Panc1 (cell line): ENCODE measurements at regions not wholly inside any gene's neighbourhood (a gene's known extent, or its start where the extent isn't known, plus 50 kb on each side); places are given as distances from the start of the nearest gene placed in this dataset.

Experiments used
- ATAC-seq: fragments of 200-7000 bp; cut with Tn5 transposase; 2 replicates; pipeline ENCODE4 v1.9.1; 2020; ENCODE audit warnings: mild to moderate bottlenecking, moderate library complexity
- BruUV-seq: library from RNA; stranded (reverse); fragments of 400-500 nt; replicated peaks from 2 replicates; lab custom pipeline; 2021; lab: Mats Ljungman, UMichigan
- CTCF ChIA-PET: fragments of 300-600 bp; sonication (Branson Sonifier 250); formaldehyde crosslinking; loops from one replicate; lab custom pipeline; 2022; ENCODE audit warnings: antibody characterized with exemption; lab: Charles Lee
- POLR2A ChIA-PET: fragments of 300-600 bp; sonication (Branson Sonifier 250); formaldehyde crosslinking; loops from one replicate; lab custom pipeline; 2022; ENCODE audit warnings: antibody characterized with exemption; lab: Charles Lee
- DNase-seq: peaks from one replicate; pipeline ENCODE4 v3.0.0-alpha.2; 2010; ENCODE audit warnings: low read depth, low spot score
- H3K27ac ChIP-seq: 2 replicates; pipeline ENCODE4 v1.5.1; 2011; ENCODE audit warnings: mild to moderate bottlenecking, low read length, inconsistent platforms
- H3K27me3 ChIP-seq: fragments of 200-500 bp; sonication (Bioruptor generic); 2 replicates; pipeline ENCODE4 v1.6.0; 2014; ENCODE audit warnings: low read length, inconsistent platforms; ENCODE audit not compliant: control insufficient read depth, insufficient read depth
- H3K36me3 ChIP-seq: fragments of 200-500 bp; sonication (Bioruptor generic); 2 replicates; pipeline ENCODE4 v1.5.1; 2014; ENCODE audit warnings: inconsistent platforms, mild to moderate bottlenecking, low read length, moderate library complexity; ENCODE audit not compliant: control insufficient read depth, insufficient read depth
- H3K4me1 ChIP-seq: 2 replicates; pipeline ENCODE4 v1.5.1; 2011; ENCODE audit warnings: inconsistent platforms, mild to moderate bottlenecking, low read length, moderate library complexity; ENCODE audit not compliant: control insufficient read depth, insufficient read depth
- H3K4me3 ChIP-seq, 2 experiments: 2 replicates each; pipeline ENCODE4 v1.5.1; 2011 to 2012; ENCODE audit warnings: low read depth in 2 of 2, low read length in 2 of 2, mild to moderate bottlenecking in 2 of 2, inconsistent platforms in 1 of 2, moderate library complexity in 1 of 2
- H3K9me3 ChIP-seq: fragments of 200-500 bp; sonication (Bioruptor generic); 2 replicates; pipeline ENCODE4 v1.5.1; 2014; ENCODE audit warnings: low read depth, mild to moderate bottlenecking, inconsistent platforms, low read length, moderate library complexity; ENCODE audit not compliant: control insufficient read depth, insufficient read depth
- CTCF ChIP-seq: fragments of 450-650 bp; IDR thresholded peaks from 2 replicates; pipeline ENCODE4 v1.5.1; 2017; ENCODE audit warnings: mild to moderate bottlenecking
- POLR2AphosphoS5 ChIP-seq: IDR thresholded peaks from 2 replicates; pipeline ENCODE4 v1.6.1; 2012; ENCODE audit warnings: mild to moderate bottlenecking, low read depth, low read length, moderate library complexity
- SIN3A ChIP-seq: IDR thresholded peaks from 2 replicates; pipeline ENCODE4 v1.6.1; 2012; ENCODE audit warnings: low read depth, mild to moderate bottlenecking, low read length, moderate library complexity, borderline replicate concordance; ENCODE audit not compliant: insufficient read depth
- TCF7L2 ChIP-seq: IDR thresholded peaks from 2 replicates; pipeline ENCODE4 v1.6.1; 2011; ENCODE audit warnings: mild to moderate bottlenecking, low read depth, low read length, inconsistent platforms
- in situ Hi-C: cut with HindIII; loops from 2 replicates; pipeline ENCODE4 v1.10.0; 2016; ENCODE audit warnings: low sequenced_read_pairs, low pct_unique_long_range_greater_than_20kb
- intact Hi-C: fragments of 100-400 bp; cut with micrococcal nuclease; formaldehyde crosslinking; loops from one replicate; pipeline ENCODE4 v1.10.0; 2022; ENCODE audit not compliant: unreplicated experiment
- TF ChIP-seq, protein P1 (sequence below), 2 experiments: IDR thresholded peaks; 2 replicates each; pipeline ENCODE4 v1.6.1; 2011 to 2012; ENCODE audit warnings: low read depth in 2 of 2, control low read depth in 1 of 2, low read length in 1 of 2, mild to moderate bottlenecking in 1 of 2, moderate library complexity in 1 of 2; ENCODE audit not compliant: insufficient read depth in 1 of 2

GRCh38 chr6:163841326-163841725, 426.8 kb downstream of the QKI start:
- DNase-seq (no peak), ATAC-seq (no peak)
- Histone ChIP-seq H3K27me3 (no peaks in the 10 kb centered on the region), H3K4me3 (no peak overlapping the region), H3K27ac (no peak overlapping the region), H3K36me3 (no peaks in the 10 kb centered on the region; the same call in 1 of the 2 replicates), H3K9me3 (no peaks in the 10 kb centered on the region), H3K4me1 (0 out of 2 replicates have a peak, but pooled peaks cover 4% of the 10 kb centered on the region)
- ChIA-PET POLR2A (no interaction called here), CTCF (no interaction called here)
- intact Hi-C loops (no loop called here), in situ Hi-C loops (no loop called here)
- no TSS peak for BruUV-seq
- TF ChIP-seq POLR2AphosphoS5 (no peak), SIN3A (no peak), CTCF (no peak), TCF7L2 (no peak)
- TF ChIP-seq, protein P1, sequence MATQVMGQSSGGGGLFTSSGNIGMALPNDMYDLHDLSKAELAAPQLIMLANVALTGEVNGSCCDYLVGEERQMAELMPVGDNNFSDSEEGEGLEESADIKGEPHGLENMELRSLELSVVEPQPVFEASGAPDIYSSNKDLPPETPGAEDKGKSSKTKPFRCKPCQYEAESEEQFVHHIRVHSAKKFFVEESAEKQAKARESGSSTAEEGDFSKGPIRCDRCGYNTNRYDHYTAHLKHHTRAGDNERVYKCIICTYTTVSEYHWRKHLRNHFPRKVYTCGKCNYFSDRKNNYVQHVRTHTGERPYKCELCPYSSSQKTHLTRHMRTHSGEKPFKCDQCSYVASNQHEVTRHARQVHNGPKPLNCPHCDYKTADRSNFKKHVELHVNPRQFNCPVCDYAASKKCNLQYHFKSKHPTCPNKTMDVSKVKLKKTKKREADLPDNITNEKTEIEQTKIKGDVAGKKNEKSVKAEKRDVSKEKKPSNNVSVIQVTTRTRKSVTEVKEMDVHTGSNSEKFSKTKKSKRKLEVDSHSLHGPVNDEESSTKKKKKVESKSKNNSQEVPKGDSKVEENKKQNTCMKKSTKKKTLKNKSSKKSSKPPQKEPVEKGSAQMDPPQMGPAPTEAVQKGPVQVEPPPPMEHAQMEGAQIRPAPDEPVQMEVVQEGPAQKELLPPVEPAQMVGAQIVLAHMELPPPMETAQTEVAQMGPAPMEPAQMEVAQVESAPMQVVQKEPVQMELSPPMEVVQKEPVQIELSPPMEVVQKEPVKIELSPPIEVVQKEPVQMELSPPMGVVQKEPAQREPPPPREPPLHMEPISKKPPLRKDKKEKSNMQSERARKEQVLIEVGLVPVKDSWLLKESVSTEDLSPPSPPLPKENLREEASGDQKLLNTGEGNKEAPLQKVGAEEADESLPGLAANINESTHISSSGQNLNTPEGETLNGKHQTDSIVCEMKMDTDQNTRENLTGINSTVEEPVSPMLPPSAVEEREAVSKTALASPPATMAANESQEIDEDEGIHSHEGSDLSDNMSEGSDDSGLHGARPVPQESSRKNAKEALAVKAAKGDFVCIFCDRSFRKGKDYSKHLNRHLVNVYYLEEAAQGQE (IDR thresholded peaks at IDR 0.05; ENCODE audit: insufficient read depth in 1 of 2, low read depth in 2 of 2, low read length in 1 of 2) = no peak

DNA sequence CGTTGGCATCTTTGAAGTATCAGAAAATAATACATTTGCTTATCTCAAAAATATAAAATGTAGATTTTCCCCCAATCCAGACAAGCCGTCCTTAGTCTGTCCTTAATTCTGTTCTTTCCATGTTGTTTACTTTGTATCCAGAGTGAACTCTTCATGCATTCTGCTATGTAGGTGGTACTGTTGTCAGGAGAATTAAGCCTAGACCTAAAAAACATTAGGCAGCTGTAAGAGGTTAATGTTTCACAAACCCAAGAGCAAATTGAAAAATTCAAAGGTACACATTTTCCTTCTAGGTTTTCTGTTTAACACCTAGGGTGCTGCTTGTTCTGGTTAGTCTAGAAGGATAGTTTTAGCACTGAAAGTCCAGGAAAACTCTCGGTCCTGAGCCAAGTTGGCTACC, 426.4 kb downstream of the QKI start:
- ATAC-seq = no peak
- POLR2A ChIA-PET = no interaction called here
- H3K4me3 ChIP-seq = no peak overlapping the region

More for the DNA sequence above, 426.4 kb downstream of the QKI start:
- H3K9me3 ChIP-seq = no peaks in the 10 kb centered on the region
- DNase-seq = no peak
- BruUV-seq = no TSS peak
- in situ Hi-C loops (no loop called here), intact Hi-C loops (no loop called here)
- H3K27ac ChIP-seq = no peak overlapping the region
- CTCF ChIA-PET = no interaction called here
- H3K36me3 ChIP-seq = no peaks in the 10 kb centered on the region; the same call in 1 of the 2 replicates
- no peaks in the 10 kb centered on the region for H3K27me3 ChIP-seq
- TF ChIP-seq CTCF (no peak), SIN3A (no peak), TCF7L2 (no peak), POLR2AphosphoS5 (no peak)
- TF ChIP-seq, protein P1 (IDR thresholded peaks at IDR 0.05; ENCODE audit: insufficient read depth in 1 of 2, low read depth in 2 of 2, low read length in 1 of 2) = no peak
- H3K4me1 ChIP-seq = 0 out of 2 replicates have a peak, but pooled peaks cover 4% of the 10 kb centered on the region
